HG03039 (cell line): ENCODE measurements at regions not wholly inside any gene's neighbourhood (a gene's known extent, or its start where the extent isn't known, plus 50 kb on each side); places are given as distances from the start of the nearest gene placed in this dataset.
A peak's percentile ranks its signal among the peaks of the same experiment; 100 is the strongest.
"Not testable (repeated sequence)": the region's sequence is repeated elsewhere in the genome, so short reads cannot be mapped to it uniquely, and the experiment has no call there.

Experiments used
- ATAC-seq: cut with Tn5 transposase; IDR thresholded peaks from one replicate; pipeline ENCODE4 v1.9.1; 2021; ENCODE audit warnings: mild to moderate bottlenecking, moderate library complexity; ENCODE audit not compliant: unreplicated experiment

- ATAC-seq: not testable (repeated sequence)
These were observed 123.9 kb downstream of the MREG start for GRCh38 chr2:215889240-215889969.

GRCh38 chr2:215888680-215889079 lies 124.7 kb downstream of the MREG start:
- ATAC-seq: no peak

- ATAC-seq: no peak
These were observed 126.0 kb downstream of the MREG start for GRCh38 chr2:215887303-215887702.

GRCh38 chr2:215886022-215886421 lies 127.3 kb downstream of the MREG start:
- ATAC-seq: no peak

- ATAC-seq: no peak
These were observed 127.8 kb downstream of the MREG start for GRCh38 chr2:215885536-215885935.

- ATAC-seq: no peak
These were observed 128.8 kb downstream of the MREG start for GRCh38 chr2:215884451-215885087.

GRCh38 chr2:215883799-215884198 lies 129.6 kb downstream of the MREG start:
- ATAC-seq: peak; percentile 34

- ATAC-seq: no peak
These were observed 130.7 kb downstream of the MREG start for GRCh38 chr2:215882689-215883088.

GRCh38 chr2:215881582-215881981 lies 131.8 kb downstream of the MREG start:
- ATAC-seq: no peak

GRCh38 chr2:215880970-215881369 lies 132.4 kb downstream of the MREG start:
- peak; percentile 81 for ATAC-seq

- ATAC-seq: no peak
These were observed 133.1 kb downstream of the MREG start for GRCh38 chr2:215879977-215880940.

- ATAC-seq: no peak
These were observed 134.0 kb downstream of the MREG start for GRCh38 chr2:215879331-215879730.

GRCh38 chr2:215878476-215879063 lies 134.8 kb downstream of the MREG start:
- ATAC-seq: no peak

GRCh38 chr2:215876937-215877238 lies 136.5 kb downstream of the MREG start:
- no peak for ATAC-seq

GRCh38 chr2:215876139-215876936 lies 137.0 kb downstream of the MREG start:
- ATAC-seq: no peak

- no peak for ATAC-seq
These were observed 138.9 kb downstream of the MREG start for GRCh38 chr2:215874418-215874817.

GRCh38 chr2:215870986-215871385 lies 142.4 kb downstream of the MREG start:
- ATAC-seq: no peak

- no peak for ATAC-seq
These were observed 143.3 kb downstream of the MREG start for GRCh38 chr2:215870088-215870490.

- no peak for ATAC-seq
These were observed 144.4 kb downstream of the MREG start for GRCh38 chr2:215868846-215869543.

GRCh38 chr2:215866606-215867005 lies 146.7 kb downstream of the MREG start:
- ATAC-seq: no peak
